MCF 10A (cell line): ENCODE measurements at regions not wholly inside any gene's neighbourhood (a gene's known extent, or its start where the extent isn't known, plus 50 kb on each side); places are given as distances from the start of the nearest gene placed in this dataset.

Source experiments
- BruUV-seq: library from RNA; stranded (reverse); fragments of 400-500 nt; replicated peaks from 2 replicates; lab custom pipeline; 2021; lab: Mats Ljungman, UMichigan
- CTCF ChIA-PET: fragments of 300-600 bp; sonication (Branson Sonifier 250); formaldehyde crosslinking; extraction: SDS; loops from one replicate; lab custom pipeline; 2021; ENCODE audit warnings: antibody characterized with exemption, inconsistent platforms; lab: Yijun Ruan, JAX
- POLR2A ChIA-PET: fragments of 300-600, 350-650 bp; sonication (Branson Sonifier 250); formaldehyde crosslinking; extraction: SDS; loops from one replicate; lab custom pipeline; 2020; ENCODE audit warnings: antibody characterized with exemption, inconsistent platforms; lab: Yijun Ruan, JAX
- DNase-seq: peaks from one replicate; pipeline ENCODE4 v3.0.0-alpha.2; 2018; ENCODE audit not compliant: unreplicated experiment
- H3K27ac Mint-ChIP-seq: one replicate; pipeline ENCODE4 v1.8.0; 2022; ENCODE audit warnings: mild to moderate bottlenecking, low read depth, mixed read lengths; ENCODE audit not compliant: unreplicated experiment
- H3K27me3 Mint-ChIP-seq: one replicate; pipeline ENCODE4 v1.8.0; 2022; ENCODE audit warnings: mixed read lengths; ENCODE audit not compliant: insufficient read depth, unreplicated experiment
- H3K36me3 Mint-ChIP-seq: one replicate; pipeline ENCODE4 v1.8.0; 2022; ENCODE audit warnings: mild to moderate bottlenecking, moderate library complexity, mixed read lengths; ENCODE audit not compliant: insufficient read depth, unreplicated experiment
- H3K4me1 Mint-ChIP-seq: one replicate; pipeline ENCODE4 v1.8.0; 2022; ENCODE audit warnings: mixed read lengths; ENCODE audit not compliant: insufficient read depth, unreplicated experiment
- H3K4me3 Mint-ChIP-seq: one replicate; pipeline ENCODE4 v1.8.0; 2022; ENCODE audit warnings: mild to moderate bottlenecking, moderate library complexity, mixed read lengths; ENCODE audit not compliant: unreplicated experiment
- H3K9me3 Mint-ChIP-seq: one replicate; pipeline ENCODE4 v1.8.0; 2022; ENCODE audit warnings: mixed read lengths; ENCODE audit not compliant: unreplicated experiment
- CTCF ChIP-seq: fragments of 200-600 bp; IDR thresholded peaks from one replicate; pipeline ENCODE4 v1.8.0; 2022; ENCODE audit warnings: antibody characterized with exemption, mild to moderate bottlenecking; ENCODE audit not compliant: unreplicated experiment
- intact Hi-C: fragments of 100-400 bp; cut with micrococcal nuclease; formaldehyde crosslinking; loops from 2 replicates; pipeline ENCODE4 v1.14.1; 2022

DNA sequence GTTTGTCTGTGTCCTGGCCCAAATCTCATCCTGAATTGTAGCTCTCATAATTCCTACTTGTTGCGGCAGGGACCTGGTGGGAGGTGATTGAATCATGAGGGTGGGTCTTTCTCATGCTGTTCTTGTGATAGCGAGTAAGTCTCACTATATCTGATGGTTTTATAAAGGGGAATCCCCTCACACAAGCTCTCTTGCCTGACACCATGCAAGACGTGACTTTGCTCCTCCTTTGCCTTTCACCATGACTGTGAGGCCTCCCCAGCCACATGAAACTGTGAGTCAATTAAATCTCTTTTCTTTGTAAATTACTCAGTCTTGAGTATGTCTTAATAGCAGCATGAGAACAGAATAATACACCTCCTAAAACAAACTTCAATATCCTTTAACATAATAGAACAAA, 1065.6 kb downstream of the PLA2G4A start:
- no peak for DNase-seq
- Mint-ChIP-seq H3K27ac (no peak overlapping the region), H3K4me3 (no peak overlapping the region), H3K4me1 (no peaks in the 10 kb centered on the region), H3K27me3 (no peaks in the 10 kb centered on the region), H3K9me3 (no peaks in the 10 kb centered on the region), H3K36me3 (no peaks in the 10 kb centered on the region)
- no TSS peak for BruUV-seq
- intact Hi-C loops, result no loop called here
- POLR2A ChIA-PET, result no interaction called here
- CTCF ChIA-PET, result no interaction called here
- no peak for TF ChIP-seq CTCF

GRCh38 chr1:187903223-187903622, 1074.5 kb downstream of the PLA2G4A start:
- Mint-ChIP-seq H3K4me3 (no peak overlapping the region), H3K27me3 (no peaks in the 10 kb centered on the region), H3K4me1 (peaks cover 6% of the 10 kb centered on the region), H3K27ac (no peak overlapping the region), H3K9me3 (no peaks in the 10 kb centered on the region), H3K36me3 (no peaks in the 10 kb centered on the region)
- TF ChIP-seq CTCF, result no peak
- intact Hi-C loops, result no loop called here
- no peak for DNase-seq
- ChIA-PET POLR2A (no interaction called here), CTCF (interaction anchor here (0.6 to 0.7 kb wide), 2 partner anchors 43 to 44 kb away, joined by 3 read pairs; no protein-coding TSS in a partner anchor)
- BruUV-seq, result no TSS peak

DNA sequence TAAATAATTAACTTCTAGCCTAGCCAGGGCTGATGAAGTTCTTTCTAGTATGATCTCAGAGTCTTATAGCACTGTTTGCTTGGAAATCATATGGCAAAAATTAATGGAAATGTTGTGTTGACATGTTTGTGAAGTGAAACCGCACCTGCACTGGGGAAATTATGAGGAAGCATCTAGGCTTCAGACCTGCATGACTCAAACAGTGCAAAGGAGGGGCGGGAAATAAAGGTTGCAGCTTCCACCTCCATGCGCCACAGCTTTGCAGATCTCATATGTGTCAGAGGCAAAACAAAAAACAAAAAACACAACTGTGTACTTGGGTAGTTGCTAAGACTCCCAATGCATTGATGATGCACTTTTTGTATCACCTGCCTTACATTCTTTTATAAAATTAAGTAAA, 1080.6 kb downstream of the PLA2G4A start:
- intact Hi-C loops, result no loop called here
- CTCF ChIA-PET, result interaction anchor here (0.6 kb wide), 1 partner anchor 1052 kb away, joined by 3 read pairs; no protein-coding TSS in a partner anchor
- BruUV-seq, result no TSS peak
- no peaks in the 10 kb centered on the region for H3K27me3 Mint-ChIP-seq
- peaks cover 6% of the 10 kb centered on the region for H3K4me1 Mint-ChIP-seq
- H3K36me3 Mint-ChIP-seq, result no peaks in the 10 kb centered on the region
- POLR2A ChIA-PET, result no interaction called here
- no peaks in the 10 kb centered on the region for H3K9me3 Mint-ChIP-seq
- DNase-seq, result peak; percentile 14
- no peak overlapping the region for H3K4me3 Mint-ChIP-seq
- TF ChIP-seq CTCF, result no peak
- no peak overlapping the region for H3K27ac Mint-ChIP-seq

DNA sequence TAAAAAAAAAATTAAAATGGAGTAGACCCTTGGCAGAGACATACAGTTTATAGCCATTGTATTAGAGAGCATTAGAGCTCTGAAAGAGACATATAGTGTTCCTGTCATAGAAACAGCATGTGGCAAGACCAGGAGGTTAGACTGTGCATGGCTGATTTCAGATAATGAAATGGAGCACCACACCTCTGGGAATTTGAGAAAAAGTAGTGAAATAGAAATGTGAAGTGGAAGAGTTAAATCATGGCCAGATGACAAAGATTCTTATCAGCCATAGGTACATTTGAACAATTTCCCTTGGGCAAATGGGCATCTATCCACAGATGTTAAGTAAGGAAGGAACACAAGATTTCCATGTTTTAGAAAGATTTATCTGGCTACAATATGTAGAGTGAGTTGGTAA, 1083.1 kb downstream of the PLA2G4A start:
- H3K4me3 Mint-ChIP-seq, result no peak overlapping the region
- TF ChIP-seq CTCF, result no peak
- H3K27me3 Mint-ChIP-seq, result no peaks in the 10 kb centered on the region
- peaks cover 6% of the 10 kb centered on the region for H3K4me1 Mint-ChIP-seq
- CTCF ChIA-PET, result interaction anchor here (0.6 to 1.3 kb wide), 3 partner anchors 16 to 1424 kb away, joined by 3 to 5 read pairs (median 4); no protein-coding TSS in a partner anchor
- H3K27ac Mint-ChIP-seq, result no peak overlapping the region
- POLR2A ChIA-PET, result no interaction called here
- intact Hi-C loops, result no loop called here
- no peaks in the 10 kb centered on the region for H3K36me3 Mint-ChIP-seq
- no TSS peak for BruUV-seq
- no peaks in the 10 kb centered on the region for H3K9me3 Mint-ChIP-seq
- no peak for DNase-seq
